Natural killer cell (primary cell): ENCODE measurements at regions not wholly inside any gene's neighbourhood (a gene's known extent, or its start where the extent isn't known, plus 50 kb on each side); places are given as distances from the start of the nearest gene placed in this dataset.

Experiments
- ATAC-seq, 3 donors: fragments of 150-1000 bp in 2 of 3; fragments of 200-7000 bp in 1 of 3; cut with Tn5 transposase; 1 replicate in 1 of 3; 2 replicates in 2 of 3; pipeline ENCODE4 v1.10.0; 2021; ENCODE audit warnings: mild to moderate bottlenecking in 2 of 3, moderate library complexity in 2 of 3
- DNase-seq, 2 donors: peaks; one replicate each; pipeline versions ENCODE4 v3.0.0 to v3.0.0-alpha.2; 2013 to 2021; ENCODE audit warnings: mixed read lengths in 1 of 2
- H3K27ac ChIP-seq: one replicate; pipeline ENCODE4 v1.5.1; 2013; ENCODE audit warnings: mild to moderate bottlenecking, low read length
- H3K27me3 ChIP-seq: one replicate; pipeline ENCODE4 v1.6.1; 2013; ENCODE audit warnings: low read length; ENCODE audit not compliant: control insufficient read depth, insufficient read depth
- H3K36me3 ChIP-seq: one replicate; pipeline ENCODE4 v1.6.1; 2013; ENCODE audit warnings: low read length; ENCODE audit not compliant: control insufficient read depth, insufficient read depth
- H3K4me1 ChIP-seq: one replicate; pipeline ENCODE4 v1.6.1; 2013; ENCODE audit warnings: low read length; ENCODE audit not compliant: control insufficient read depth, insufficient read depth
- H3K4me3 ChIP-seq: one replicate; pipeline ENCODE4 v1.5.1; 2013; ENCODE audit warnings: low read length
- H3K9me3 ChIP-seq: one replicate; pipeline ENCODE4 v1.6.1; 2013; ENCODE audit warnings: low read length; ENCODE audit not compliant: control insufficient read depth, insufficient read depth
- H3K27ac Mint-ChIP-seq, 2 donors: one replicate each; pipeline ENCODE4 v1.8.0; 2022; ENCODE audit warnings: mild to moderate bottlenecking in 2 of 2, mixed read lengths in 2 of 2, moderate library complexity in 1 of 2
- H3K27me3 Mint-ChIP-seq, 2 donors: one replicate each; pipeline ENCODE4 v1.8.0; 2022; ENCODE audit warnings: low read depth in 2 of 2, mixed read lengths in 2 of 2
- H3K36me3 Mint-ChIP-seq: one replicate; pipeline ENCODE4 v1.8.0; 2022; ENCODE audit warnings: mixed read lengths
- H3K4me1 Mint-ChIP-seq, 2 donors: one replicate each; pipeline ENCODE4 v1.8.0; 2022; ENCODE audit warnings: mixed read lengths in 2 of 2
- H3K4me3 Mint-ChIP-seq: one replicate; pipeline ENCODE4 v1.8.0; 2022; ENCODE audit warnings: mild to moderate bottlenecking, moderate library complexity, mixed read lengths
- H3K9me3 Mint-ChIP-seq, 2 donors: one replicate each; pipeline ENCODE4 v1.8.0; 2022; ENCODE audit warnings: mixed read lengths in 2 of 2
- WGBS: methylation state at CpG from one replicate; pipeline ENCODE4 v1.1.7; 2013; ENCODE audit warnings: missing lambda C conversion rate; ENCODE audit not compliant: insufficient coverage; 5-methylcytosine and 5-hydroxymethylcytosine counted together
- intact Hi-C: fragments of 100-400 bp; cut with micrococcal nuclease; formaldehyde crosslinking; loops from one replicate; pipeline ENCODE4 v1.14.2; 2022
- TF ChIP-seq, protein P1 (sequence below): fragments of 200-600 bp; IDR thresholded peaks from one replicate; pipeline ENCODE4 v1.8.0; 2022; ENCODE audit warnings: antibody characterized with exemption

DNA sequence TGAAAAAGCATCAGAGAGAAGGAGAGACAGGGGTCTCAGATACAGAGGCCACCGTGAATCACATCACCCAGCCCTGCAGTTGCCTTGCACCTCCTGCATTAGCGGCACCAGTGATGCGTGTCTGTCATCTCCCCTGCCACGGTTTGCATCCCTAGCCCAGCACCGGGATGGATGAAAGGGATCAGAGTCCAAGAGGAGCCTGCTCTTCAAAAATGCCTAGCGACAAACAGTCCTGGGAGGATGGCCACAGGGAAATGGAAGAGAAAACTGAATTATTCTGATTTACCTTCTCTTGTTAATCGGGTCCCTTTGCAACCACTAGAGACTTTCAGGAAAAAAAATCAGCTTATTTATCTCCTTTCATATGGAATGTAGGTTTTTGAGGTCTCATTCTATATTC is 495.6 kb upstream of the KIRREL3 start:
- TF ChIP-seq, protein P1, sequence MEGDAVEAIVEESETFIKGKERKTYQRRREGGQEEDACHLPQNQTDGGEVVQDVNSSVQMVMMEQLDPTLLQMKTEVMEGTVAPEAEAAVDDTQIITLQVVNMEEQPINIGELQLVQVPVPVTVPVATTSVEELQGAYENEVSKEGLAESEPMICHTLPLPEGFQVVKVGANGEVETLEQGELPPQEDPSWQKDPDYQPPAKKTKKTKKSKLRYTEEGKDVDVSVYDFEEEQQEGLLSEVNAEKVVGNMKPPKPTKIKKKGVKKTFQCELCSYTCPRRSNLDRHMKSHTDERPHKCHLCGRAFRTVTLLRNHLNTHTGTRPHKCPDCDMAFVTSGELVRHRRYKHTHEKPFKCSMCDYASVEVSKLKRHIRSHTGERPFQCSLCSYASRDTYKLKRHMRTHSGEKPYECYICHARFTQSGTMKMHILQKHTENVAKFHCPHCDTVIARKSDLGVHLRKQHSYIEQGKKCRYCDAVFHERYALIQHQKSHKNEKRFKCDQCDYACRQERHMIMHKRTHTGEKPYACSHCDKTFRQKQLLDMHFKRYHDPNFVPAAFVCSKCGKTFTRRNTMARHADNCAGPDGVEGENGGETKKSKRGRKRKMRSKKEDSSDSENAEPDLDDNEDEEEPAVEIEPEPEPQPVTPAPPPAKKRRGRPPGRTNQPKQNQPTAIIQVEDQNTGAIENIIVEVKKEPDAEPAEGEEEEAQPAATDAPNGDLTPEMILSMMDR: no peak
- Histone ChIP-seq H3K4me3 (no peak overlapping the region), H3K36me3 (no peaks in the 10 kb centered on the region), H3K27me3 (no peaks in the 10 kb centered on the region), H3K27ac (no peak overlapping the region), H3K9me3 (peaks cover under 1% of the 10 kb centered on the region), H3K4me1 (no peaks in the 10 kb centered on the region)
- H3K9me3 Mint-ChIP-seq: peaks cover 3% of the 10 kb centered on the region in 2 donors
- ATAC-seq (no peak), DNase-seq (no peak)
- H3K4me1 Mint-ChIP-seq: no peaks in the 10 kb centered on the region
- no peaks in the 10 kb centered on the region for H3K36me3 Mint-ChIP-seq
- H3K27me3 Mint-ChIP-seq: peaks cover 0 to 2% of the 10 kb centered on the region in 2 donors
- no peak overlapping the region for H3K4me3 Mint-ChIP-seq
- no peak overlapping the region for H3K27ac Mint-ChIP-seq
- intact Hi-C loops: loop anchor here (10.0 kb wide), 1 partner anchor 1051 kb away; no protein-coding TSS in a partner anchor
- 90% methylated on average over 6 of the region's 7 CpGs for WGBS

DNA sequence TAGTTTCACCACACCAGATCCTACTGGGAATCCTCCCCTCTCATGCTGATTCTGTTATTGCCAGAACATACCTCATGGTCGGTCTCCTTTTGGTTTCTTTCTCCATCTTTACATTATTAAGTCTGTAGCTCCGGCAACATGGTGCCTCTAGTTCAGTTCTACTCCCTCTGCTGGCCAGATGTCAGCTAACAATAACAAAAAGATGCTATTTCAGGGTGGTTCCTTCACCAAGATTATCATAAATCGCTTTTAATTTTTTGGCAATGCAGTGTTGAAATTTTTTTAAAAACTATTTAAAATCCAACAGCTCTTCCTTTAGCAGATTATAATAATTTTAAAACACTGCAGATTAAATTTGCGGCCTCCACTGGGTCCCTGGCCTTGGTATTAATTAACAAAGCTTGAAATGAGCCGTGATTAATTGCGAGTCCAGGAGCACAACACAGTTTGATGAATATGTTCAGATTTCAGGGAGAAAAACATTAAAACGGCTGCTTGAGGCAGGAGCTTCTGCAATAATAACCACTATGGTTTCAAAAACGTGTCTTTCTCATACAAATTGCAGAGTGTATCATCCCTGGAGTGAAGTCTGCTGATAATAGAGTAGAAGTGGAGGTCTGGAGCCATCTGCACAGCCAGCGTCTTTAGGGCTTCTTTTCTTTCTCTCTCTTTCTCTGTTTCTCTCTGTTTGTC is 492.9 kb upstream of the KIRREL3 start:
- Histone ChIP-seq H3K36me3 (no peaks in the 10 kb centered on the region), H3K9me3 (peaks cover 5% of the 10 kb centered on the region), H3K4me3 (no peak overlapping the region), H3K27ac (no peak overlapping the region), H3K27me3 (no peaks in the 10 kb centered on the region), H3K4me1 (no peaks in the 10 kb centered on the region)
- TF ChIP-seq, protein P1: no peak
- Mint-ChIP-seq H3K27ac (no peak overlapping the region), H3K36me3 (no peaks in the 10 kb centered on the region), H3K9me3 (peaks cover 3% of the 10 kb centered on the region in 2 donors), H3K27me3 (peaks cover 0 to 2% of the 10 kb centered on the region in 2 donors), H3K4me1 (no peaks in the 10 kb centered on the region), H3K4me3 (no peak overlapping the region)
- 54% methylated on average over 7 of the region's 9 CpGs for WGBS
- intact Hi-C loops: loop anchor here (10.0 kb wide), 1 partner anchor 1049 kb away; no protein-coding TSS in a partner anchor
- ATAC-seq (no peak), DNase-seq (no peak)

DNA sequence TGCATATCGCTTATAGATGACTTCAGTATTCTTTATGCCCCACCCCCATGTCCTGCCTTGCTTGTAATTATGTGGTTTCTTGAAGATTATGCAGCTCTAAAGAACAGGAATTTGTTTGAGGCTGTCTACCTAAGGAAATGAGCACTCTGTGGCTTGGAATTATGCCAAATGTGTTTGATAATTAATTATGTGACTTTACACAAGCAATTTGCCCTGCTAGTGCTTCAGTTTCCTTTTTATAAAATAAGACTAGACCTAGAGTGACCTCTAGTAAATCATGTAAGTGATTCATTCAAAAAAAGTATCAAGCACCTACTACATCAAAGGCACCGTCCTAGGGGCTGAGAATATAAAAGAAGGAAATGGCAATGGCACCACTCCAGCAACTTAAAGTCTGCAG is 491.5 kb upstream of the KIRREL3 start:
- Histone ChIP-seq H3K9me3 (peaks cover 5% of the 10 kb centered on the region), H3K4me3 (no peak overlapping the region), H3K27ac (no peak overlapping the region), H3K4me1 (no peaks in the 10 kb centered on the region), H3K27me3 (no peaks in the 10 kb centered on the region), H3K36me3 (no peaks in the 10 kb centered on the region)
- H3K4me1 Mint-ChIP-seq: no peaks in the 10 kb centered on the region
- intact Hi-C loops: loop anchor here (10.0 kb wide), 1 partner anchor 1047 kb away; no protein-coding TSS in a partner anchor
- no peak for ATAC-seq
- no peaks in the 10 kb centered on the region for H3K36me3 Mint-ChIP-seq
- no peak overlapping the region for H3K27ac Mint-ChIP-seq
- WGBS: no CpG with 5 or more reads among the region's 2 CpGs
- TF ChIP-seq, protein P1: no peak
- H3K27me3 Mint-ChIP-seq: peaks cover 0 to 2% of the 10 kb centered on the region in 2 donors
- DNase-seq: no peak
- peaks cover 3 to 6% of the 10 kb centered on the region in 2 donors for H3K9me3 Mint-ChIP-seq
- H3K4me3 Mint-ChIP-seq: no peak overlapping the region
